ENCODE measurements at regions not wholly inside any gene's neighbourhood (a gene's known extent, or its start where the extent isn't known, plus 50 kb on each side); places are given as distances from the start of the nearest gene placed in this dataset.

DNA sequence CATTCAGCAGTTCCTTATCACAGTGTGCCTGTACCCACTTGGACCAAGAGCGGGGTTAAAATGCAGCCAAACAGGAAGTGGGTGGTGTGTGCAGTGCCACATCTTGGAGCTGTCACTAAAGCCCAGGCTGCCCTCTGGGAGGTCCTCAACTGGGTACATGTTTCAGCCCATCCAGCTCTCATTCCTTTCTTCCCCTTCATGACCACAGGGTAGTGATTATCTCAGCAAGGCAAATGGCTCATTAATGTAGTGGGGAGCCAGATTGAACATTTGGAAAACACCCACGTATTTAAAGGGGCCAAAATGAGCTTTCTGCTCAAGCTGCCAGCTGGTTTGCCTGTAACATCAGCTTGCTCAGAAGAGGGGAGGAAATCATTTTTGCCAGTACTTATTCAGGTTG lies 210.8 kb upstream of the BTG1 start:
- TF ChIP-seq, protein P1, sequence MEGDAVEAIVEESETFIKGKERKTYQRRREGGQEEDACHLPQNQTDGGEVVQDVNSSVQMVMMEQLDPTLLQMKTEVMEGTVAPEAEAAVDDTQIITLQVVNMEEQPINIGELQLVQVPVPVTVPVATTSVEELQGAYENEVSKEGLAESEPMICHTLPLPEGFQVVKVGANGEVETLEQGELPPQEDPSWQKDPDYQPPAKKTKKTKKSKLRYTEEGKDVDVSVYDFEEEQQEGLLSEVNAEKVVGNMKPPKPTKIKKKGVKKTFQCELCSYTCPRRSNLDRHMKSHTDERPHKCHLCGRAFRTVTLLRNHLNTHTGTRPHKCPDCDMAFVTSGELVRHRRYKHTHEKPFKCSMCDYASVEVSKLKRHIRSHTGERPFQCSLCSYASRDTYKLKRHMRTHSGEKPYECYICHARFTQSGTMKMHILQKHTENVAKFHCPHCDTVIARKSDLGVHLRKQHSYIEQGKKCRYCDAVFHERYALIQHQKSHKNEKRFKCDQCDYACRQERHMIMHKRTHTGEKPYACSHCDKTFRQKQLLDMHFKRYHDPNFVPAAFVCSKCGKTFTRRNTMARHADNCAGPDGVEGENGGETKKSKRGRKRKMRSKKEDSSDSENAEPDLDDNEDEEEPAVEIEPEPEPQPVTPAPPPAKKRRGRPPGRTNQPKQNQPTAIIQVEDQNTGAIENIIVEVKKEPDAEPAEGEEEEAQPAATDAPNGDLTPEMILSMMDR (IDR thresholded peaks at IDR 0.05), result no peak
- TF ChIP-seq, protein P2, sequence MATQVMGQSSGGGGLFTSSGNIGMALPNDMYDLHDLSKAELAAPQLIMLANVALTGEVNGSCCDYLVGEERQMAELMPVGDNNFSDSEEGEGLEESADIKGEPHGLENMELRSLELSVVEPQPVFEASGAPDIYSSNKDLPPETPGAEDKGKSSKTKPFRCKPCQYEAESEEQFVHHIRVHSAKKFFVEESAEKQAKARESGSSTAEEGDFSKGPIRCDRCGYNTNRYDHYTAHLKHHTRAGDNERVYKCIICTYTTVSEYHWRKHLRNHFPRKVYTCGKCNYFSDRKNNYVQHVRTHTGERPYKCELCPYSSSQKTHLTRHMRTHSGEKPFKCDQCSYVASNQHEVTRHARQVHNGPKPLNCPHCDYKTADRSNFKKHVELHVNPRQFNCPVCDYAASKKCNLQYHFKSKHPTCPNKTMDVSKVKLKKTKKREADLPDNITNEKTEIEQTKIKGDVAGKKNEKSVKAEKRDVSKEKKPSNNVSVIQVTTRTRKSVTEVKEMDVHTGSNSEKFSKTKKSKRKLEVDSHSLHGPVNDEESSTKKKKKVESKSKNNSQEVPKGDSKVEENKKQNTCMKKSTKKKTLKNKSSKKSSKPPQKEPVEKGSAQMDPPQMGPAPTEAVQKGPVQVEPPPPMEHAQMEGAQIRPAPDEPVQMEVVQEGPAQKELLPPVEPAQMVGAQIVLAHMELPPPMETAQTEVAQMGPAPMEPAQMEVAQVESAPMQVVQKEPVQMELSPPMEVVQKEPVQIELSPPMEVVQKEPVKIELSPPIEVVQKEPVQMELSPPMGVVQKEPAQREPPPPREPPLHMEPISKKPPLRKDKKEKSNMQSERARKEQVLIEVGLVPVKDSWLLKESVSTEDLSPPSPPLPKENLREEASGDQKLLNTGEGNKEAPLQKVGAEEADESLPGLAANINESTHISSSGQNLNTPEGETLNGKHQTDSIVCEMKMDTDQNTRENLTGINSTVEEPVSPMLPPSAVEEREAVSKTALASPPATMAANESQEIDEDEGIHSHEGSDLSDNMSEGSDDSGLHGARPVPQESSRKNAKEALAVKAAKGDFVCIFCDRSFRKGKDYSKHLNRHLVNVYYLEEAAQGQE (IDR thresholded peaks at IDR 0.05; ENCODE audit: low read depth, low read length), result no peak
- TF ChIP-seq FOXM1 (IDR thresholded peaks at IDR 0.05; ENCODE audit: low read depth), result no peak
- no peak for TF ChIP-seq NRF1 (IDR thresholded peaks at IDR 0.05; ENCODE audit: low read depth, low read length)
- TF ChIP-seq TAF1 (IDR thresholded peaks at IDR 0.05; ENCODE audit: borderline replicate concordance, low read depth, low read length), result no peak
- no peak for TF ChIP-seq SMC3 (IDR thresholded peaks at IDR 0.05; ENCODE audit: low read depth, low read length)
- TF ChIP-seq ELF1 (IDR thresholded peaks at IDR 0.05), result no peak
- TF ChIP-seq GABPA (IDR thresholded peaks at IDR 0.05; ENCODE audit: low read depth), result no peak
- no peak for TF ChIP-seq RCOR1 (IDR thresholded peaks at IDR 0.05; ENCODE audit: low read length)
